Adrenal gland (tissue), 5 donors: ENCODE measurements at regions not wholly inside any gene's neighbourhood (a gene's known extent, or its start where the extent isn't known, plus 50 kb on each side); places are given as distances from the start of the nearest gene placed in this dataset.

Experiments
- POLR2A ChIP-seq, 2 donors: fragments of 450-650 bp; IDR thresholded peaks; one replicate each; pipeline ENCODE4 v1.6.1; 2017; ENCODE audit warnings: antibody characterized with exemption in 2 of 2, mild to moderate bottlenecking in 2 of 2, moderate library complexity in 1 of 2
- TF ChIP-seq, protein P1 (sequence below), 6 experiments: fragments of 450-650 bp in 4 of 6; fragments of 200-600 bp in 2 of 6; sonication (generic) in 1 of 6; IDR thresholded peaks; 1 replicate in 5 of 6; 2 replicates in 1 of 6; pipeline versions ENCODE4 v1.5.1 to v1.8.0; 2016 to 2021; ENCODE audit warnings: antibody characterized with exemption in 6 of 6, mild to moderate bottlenecking in 2 of 6, moderate library complexity in 1 of 6
- donor health status: DM: no; HTN: no; CAD: no.

DNA sequence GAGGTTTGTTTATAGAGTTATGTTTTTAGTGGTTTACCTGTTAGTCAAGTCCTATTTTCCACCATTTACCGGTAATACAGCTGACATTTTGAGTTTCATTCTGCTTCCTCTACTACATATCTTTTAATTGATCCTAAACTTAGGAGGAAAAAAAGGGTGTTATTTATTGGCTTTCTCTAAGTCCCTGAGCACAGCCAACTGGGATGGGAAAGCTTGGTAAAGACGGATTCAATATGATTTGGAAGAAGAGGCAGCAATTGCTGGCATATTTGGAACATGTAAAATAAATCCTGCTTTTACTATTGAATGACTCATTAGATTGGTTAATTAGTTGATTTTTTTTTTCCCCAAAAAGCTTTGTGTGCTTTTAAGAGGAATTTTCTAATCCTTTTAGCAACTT, 475.7 kb downstream of the PRKD1 start:
- TF ChIP-seq, protein P1, sequence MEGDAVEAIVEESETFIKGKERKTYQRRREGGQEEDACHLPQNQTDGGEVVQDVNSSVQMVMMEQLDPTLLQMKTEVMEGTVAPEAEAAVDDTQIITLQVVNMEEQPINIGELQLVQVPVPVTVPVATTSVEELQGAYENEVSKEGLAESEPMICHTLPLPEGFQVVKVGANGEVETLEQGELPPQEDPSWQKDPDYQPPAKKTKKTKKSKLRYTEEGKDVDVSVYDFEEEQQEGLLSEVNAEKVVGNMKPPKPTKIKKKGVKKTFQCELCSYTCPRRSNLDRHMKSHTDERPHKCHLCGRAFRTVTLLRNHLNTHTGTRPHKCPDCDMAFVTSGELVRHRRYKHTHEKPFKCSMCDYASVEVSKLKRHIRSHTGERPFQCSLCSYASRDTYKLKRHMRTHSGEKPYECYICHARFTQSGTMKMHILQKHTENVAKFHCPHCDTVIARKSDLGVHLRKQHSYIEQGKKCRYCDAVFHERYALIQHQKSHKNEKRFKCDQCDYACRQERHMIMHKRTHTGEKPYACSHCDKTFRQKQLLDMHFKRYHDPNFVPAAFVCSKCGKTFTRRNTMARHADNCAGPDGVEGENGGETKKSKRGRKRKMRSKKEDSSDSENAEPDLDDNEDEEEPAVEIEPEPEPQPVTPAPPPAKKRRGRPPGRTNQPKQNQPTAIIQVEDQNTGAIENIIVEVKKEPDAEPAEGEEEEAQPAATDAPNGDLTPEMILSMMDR (IDR thresholded peaks at IDR 0.05) = no peak
- TF ChIP-seq POLR2A (IDR thresholded peaks at IDR 0.05) = no peak
